NT2/D1 (cell line): ENCODE measurements at regions not wholly inside any gene's neighbourhood (a gene's known extent, or its start where the extent isn't known, plus 50 kb on each side); places are given as distances from the start of the nearest gene placed in this dataset.

Source experiments
- DNase-seq: peaks from one replicate; pipeline ENCODE4 v3.0.0-alpha.2; 2011; ENCODE audit warnings: low read depth, low spot score
- H3K27me3 ChIP-seq: 2 replicates; pipeline ENCODE4 v1.6.0; 2011; ENCODE audit warnings: mild to moderate bottlenecking; ENCODE audit not compliant: insufficient read length, insufficient read depth
- H3K36me3 ChIP-seq: 2 replicates; pipeline ENCODE4 v1.6.1; 2011; ENCODE audit warnings: mild to moderate bottlenecking, low read length, mixed read lengths; ENCODE audit not compliant: insufficient read depth, insufficient read length
- H3K4me1 ChIP-seq: 2 replicates; pipeline ENCODE4 v1.5.1; 2011; ENCODE audit not compliant: insufficient read depth, insufficient read length
- H3K4me3 ChIP-seq: 2 replicates; pipeline ENCODE4 v1.5.1; 2011; ENCODE audit warnings: low read depth; ENCODE audit not compliant: insufficient read length
- H3K9ac ChIP-seq: 2 replicates; pipeline ENCODE4 v1.6.0; 2011; ENCODE audit warnings: low read depth; ENCODE audit not compliant: insufficient read length
- H3K9me3 ChIP-seq: 2 replicates; pipeline ENCODE4 v1.5.1; 2011; ENCODE audit warnings: mild to moderate bottlenecking, low read length; ENCODE audit not compliant: insufficient read depth
- SUZ12 ChIP-seq: IDR thresholded peaks from 2 replicates; pipeline ENCODE4 v1.6.1; 2011; ENCODE audit not compliant: insufficient read length, insufficient read depth; ENCODE audit errors: extremely low read depth
- YY1 ChIP-seq: IDR thresholded peaks from 2 replicates; pipeline ENCODE4 v1.6.1; 2011; ENCODE audit not compliant: insufficient read length, insufficient read depth
- ZNF274 ChIP-seq: IDR thresholded peaks from 2 replicates; pipeline ENCODE4 v1.6.1; 2011; ENCODE audit warnings: mild to moderate bottlenecking, low read depth, low read length

DNA sequence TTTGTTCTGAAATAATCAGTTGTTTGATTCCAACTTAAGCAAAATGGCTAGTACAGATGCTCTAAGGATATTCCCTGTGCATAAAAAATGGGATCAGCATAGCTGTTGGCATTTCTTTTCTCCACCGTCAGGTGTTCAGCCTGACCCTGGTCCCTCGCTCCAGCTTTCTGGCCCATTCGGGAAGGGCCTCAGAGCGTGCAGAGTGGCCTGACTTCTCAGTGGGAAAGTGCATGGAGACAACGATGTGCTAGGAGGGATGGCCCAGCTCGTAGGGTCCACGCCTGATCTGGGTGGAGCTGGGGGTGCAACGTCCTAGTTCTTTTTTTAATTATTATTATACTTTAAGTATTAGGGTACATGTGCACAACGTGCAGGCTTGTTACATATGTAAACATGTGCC is 319.1 kb upstream of the IRX4 start:
- Histone ChIP-seq H3K27me3 (no peaks in the 10 kb centered on the region), H3K9me3 (no peaks in the 10 kb centered on the region), H3K4me3 (no peak overlapping the region), H3K9ac (no peak overlapping the region), H3K36me3 (no peaks in the 10 kb centered on the region), H3K4me1 (peaks cover 4% of the 10 kb centered on the region)
- TF ChIP-seq YY1: no peak
- TF ChIP-seq SUZ12: no peak
- no peak for TF ChIP-seq ZNF274
- no peak for DNase-seq

DNA sequence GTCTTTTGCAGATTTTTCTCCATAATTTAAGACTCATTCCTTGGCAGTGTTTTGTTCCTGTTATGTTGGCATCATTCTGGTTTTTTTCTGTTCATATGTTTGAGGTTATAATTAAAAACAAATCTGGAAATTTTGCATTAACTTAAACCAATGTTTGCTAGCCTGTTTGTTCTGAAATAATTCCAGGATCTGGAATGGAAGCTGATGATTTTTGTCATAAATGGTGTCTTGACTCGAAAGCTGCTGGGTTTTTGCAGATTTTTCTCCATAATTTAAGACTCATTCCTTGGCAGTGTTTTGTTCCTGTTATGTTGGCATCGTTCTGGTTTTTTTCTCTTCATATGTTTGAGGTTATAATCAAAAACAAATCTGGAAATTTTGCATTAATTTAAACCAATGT is 318.7 kb upstream of the IRX4 start:
- Histone ChIP-seq H3K36me3 (no peaks in the 10 kb centered on the region), H3K27me3 (no peaks in the 10 kb centered on the region)

DNA sequence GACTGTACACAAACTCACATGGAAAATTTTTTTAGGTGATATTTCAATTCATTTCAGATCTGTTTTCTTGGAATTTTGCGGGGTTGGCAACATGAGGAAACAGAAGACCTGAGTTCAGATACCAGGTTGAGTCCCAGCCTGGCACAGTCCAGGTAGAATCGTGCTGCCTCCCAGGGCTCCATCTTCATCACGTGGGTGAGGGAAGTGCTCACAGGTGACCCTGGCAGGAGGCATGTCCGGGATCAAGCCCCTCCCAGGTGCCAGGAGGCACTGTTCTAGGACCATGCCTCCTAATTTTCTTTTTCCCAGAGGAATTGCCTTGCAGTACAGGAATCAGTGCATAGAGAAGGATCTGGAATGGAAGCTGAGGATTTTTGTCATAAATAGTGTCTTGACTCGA is 318.3 kb upstream of the IRX4 start:
- H3K4me3 ChIP-seq: no peak overlapping the region
- no peak for DNase-seq
- no peaks in the 10 kb centered on the region for H3K36me3 ChIP-seq
- H3K27me3 ChIP-seq: no peaks in the 10 kb centered on the region
- no peak for TF ChIP-seq ZNF274
- no peak for TF ChIP-seq SUZ12
- no peak for TF ChIP-seq YY1
- no peak overlapping the region for H3K9ac ChIP-seq
- no peaks in the 10 kb centered on the region for H3K9me3 ChIP-seq
- H3K4me1 ChIP-seq: peaks cover 3% of the 10 kb centered on the region

More for the DNA sequence above, 318.7 kb upstream of the IRX4 start:
- H3K4me1 ChIP-seq: peaks cover 3% of the 10 kb centered on the region
- no peak overlapping the region for H3K9ac ChIP-seq
- no peak overlapping the region for H3K4me3 ChIP-seq
- no peak for TF ChIP-seq YY1
- no peak for TF ChIP-seq SUZ12
- no peak for TF ChIP-seq ZNF274
- no peaks in the 10 kb centered on the region for H3K9me3 ChIP-seq
- DNase-seq: no peak

DNA sequence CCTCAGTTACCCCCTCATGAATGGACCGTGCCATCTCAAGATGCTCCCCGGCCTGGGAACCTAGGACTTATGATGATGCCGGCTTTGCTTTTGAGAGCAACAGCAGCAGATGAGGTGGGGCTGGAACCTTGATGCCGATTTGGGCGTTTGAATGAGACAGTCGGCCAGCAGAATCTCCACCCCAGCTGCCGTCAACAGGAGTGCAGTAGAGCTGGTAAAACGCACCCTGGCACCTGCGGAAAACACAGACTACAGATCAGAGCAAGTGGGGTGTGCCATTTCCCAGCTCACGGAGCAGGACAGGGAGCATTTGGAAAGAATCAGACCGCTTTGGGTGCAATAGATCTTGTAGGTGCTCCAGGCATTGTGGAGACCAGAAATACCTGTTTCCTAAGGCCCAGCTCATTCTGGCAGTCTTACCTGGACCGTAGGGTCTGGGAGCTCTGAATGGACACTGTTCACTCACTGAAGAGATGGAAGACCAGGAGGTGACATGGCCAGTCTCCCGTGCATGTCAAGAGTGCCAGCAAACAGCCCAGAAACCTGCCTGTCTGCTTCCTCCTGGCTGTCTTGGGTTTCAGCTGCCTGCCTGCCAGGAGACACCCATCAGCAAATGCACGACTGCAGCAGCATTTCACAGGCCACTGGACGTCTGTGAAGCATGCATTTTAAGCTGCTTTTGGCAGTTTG is 317.7 kb upstream of the IRX4 start:
- no peak overlapping the region for H3K9ac ChIP-seq
- peaks cover 3% of the 10 kb centered on the region for H3K4me1 ChIP-seq
- no peak for TF ChIP-seq ZNF274
- no peak for TF ChIP-seq YY1
- no peak for TF ChIP-seq SUZ12
- H3K36me3 ChIP-seq: no peaks in the 10 kb centered on the region
- H3K27me3 ChIP-seq: no peaks in the 10 kb centered on the region
- peaks cover 2% of the 10 kb centered on the region; the same call in 1 of the 2 replicates for H3K9me3 ChIP-seq
- no peak for DNase-seq
- no peak overlapping the region for H3K4me3 ChIP-seq

DNA sequence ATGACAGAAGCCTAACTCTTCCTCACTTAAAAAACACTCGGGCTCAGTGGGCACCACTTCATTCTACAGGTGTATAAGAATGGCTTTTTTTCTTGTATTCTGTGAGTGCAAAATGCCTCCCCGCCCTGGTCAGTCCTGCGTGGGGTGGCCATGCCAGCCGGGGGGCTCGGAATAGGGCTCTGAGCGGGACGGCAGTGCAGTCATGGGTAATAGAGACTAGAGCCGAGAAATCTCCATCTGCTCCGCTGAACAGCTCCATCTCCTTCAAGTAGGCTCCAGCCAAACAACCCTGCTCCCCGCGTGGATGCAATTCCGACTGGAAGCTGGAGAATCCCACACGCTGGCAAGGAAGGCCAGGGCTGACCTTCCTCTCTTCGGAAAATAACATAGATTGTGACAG is 317.0 kb upstream of the IRX4 start:
- DNase-seq: no peak
- H3K9ac ChIP-seq: no peak overlapping the region
- no peak overlapping the region for H3K4me3 ChIP-seq
- TF ChIP-seq SUZ12 (no peak), YY1 (no peak), ZNF274 (no peak)
- H3K4me1 ChIP-seq: peaks cover 2% of the 10 kb centered on the region
- H3K27me3 ChIP-seq: no peaks in the 10 kb centered on the region
- H3K36me3 ChIP-seq: no peaks in the 10 kb centered on the region
- peaks cover 9% of the 10 kb centered on the region for H3K9me3 ChIP-seq

DNA sequence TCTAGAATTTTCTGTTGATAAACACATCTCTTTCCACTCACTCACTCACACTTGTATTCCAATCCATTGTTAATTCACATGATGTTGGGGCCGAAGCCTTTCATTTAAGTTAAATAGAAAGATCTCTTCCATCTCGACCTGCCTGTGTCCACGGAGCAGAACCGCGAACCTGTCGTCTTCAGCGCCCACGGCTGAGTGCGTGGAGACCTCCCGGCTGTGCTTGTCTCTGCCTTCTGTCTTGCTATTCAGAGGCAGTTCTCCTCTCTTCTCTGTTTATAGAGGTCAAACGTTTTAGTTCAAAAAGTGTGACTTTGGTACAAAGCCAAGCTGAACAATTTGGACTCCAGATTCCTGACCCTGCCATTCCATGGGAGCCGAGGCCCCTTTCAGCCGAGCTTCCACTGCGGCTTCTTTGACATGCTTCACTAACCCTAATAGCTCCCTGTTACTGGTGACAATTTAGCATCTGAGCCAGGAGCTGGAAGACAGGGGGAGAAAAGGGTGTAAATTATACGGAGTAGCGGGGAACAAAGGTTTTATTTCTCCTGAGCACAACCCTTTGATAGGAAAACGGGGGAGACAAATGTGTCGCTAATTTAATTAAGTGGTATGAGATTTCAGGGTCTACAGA is 314.4 kb upstream of the IRX4 start:
- no peak for DNase-seq

DNA sequence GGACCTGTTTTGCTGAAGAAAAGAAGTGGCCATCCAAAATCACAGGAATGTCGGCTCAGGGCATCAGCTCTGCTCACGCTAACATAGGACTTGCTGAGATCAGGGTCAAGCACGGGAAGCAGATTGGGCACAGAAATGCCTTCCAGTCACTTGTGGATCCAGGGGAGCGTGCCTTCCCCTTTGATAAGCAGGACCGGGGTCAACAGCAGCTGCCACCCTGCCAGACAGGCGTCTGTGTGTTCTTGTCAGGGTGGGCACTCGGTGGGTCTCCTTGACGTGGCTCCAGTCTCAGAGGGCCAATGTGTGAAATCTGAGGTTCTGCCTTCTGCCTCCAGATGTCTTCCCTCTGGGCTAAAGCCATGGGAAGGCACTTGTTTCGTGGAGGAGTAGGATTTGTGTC is 313.7 kb upstream of the IRX4 start:
- Histone ChIP-seq H3K27me3 (no peaks in the 10 kb centered on the region), H3K9ac (no peak overlapping the region), H3K4me1 (no peaks in the 10 kb centered on the region), H3K4me3 (no peak overlapping the region), H3K36me3 (no peaks in the 10 kb centered on the region), H3K9me3 (peaks cover 10% of the 10 kb centered on the region)
- no peak for DNase-seq
- TF ChIP-seq SUZ12 (no peak), ZNF274 (no peak), YY1 (no peak)

More for the DNA sequence above, 314.4 kb upstream of the IRX4 start:
- TF ChIP-seq ZNF274 (no peak), YY1 (no peak), SUZ12 (no peak)
- Histone ChIP-seq H3K4me1 (no peaks in the 10 kb centered on the region), H3K9ac (no peak overlapping the region), H3K4me3 (no peak overlapping the region), H3K36me3 (no peaks in the 10 kb centered on the region), H3K27me3 (no peaks in the 10 kb centered on the region), H3K9me3 (peaks cover 10% of the 10 kb centered on the region)
